ENCODE measurements at regions not wholly inside any gene's neighbourhood (a gene's known extent, or its start where the extent isn't known, plus 50 kb on each side); places are given as distances from the start of the nearest gene placed in this dataset.

- DNase-seq = no peak
Observed at GRCh38 chr2:6495466-6495865, 370.2 kb downstream of the CMPK2 start.

GRCh38 chr2:6496376-6496775 lies 369.3 kb downstream of the CMPK2 start:
- no peak for DNase-seq

- DNase-seq = no peak
Observed at GRCh38 chr2:6497048-6497447, 368.7 kb downstream of the CMPK2 start.

- no peak for DNase-seq
Observed at GRCh38 chr2:6498841-6499240, 366.9 kb downstream of the CMPK2 start.

GRCh38 chr2:6499691-6500090 lies 366.0 kb downstream of the CMPK2 start:
- no peak for DNase-seq

GRCh38 chr2:6506361-6506794 lies 359.3 kb downstream of the CMPK2 start:
- DNase-seq = no peak

GRCh38 chr2:6506859-6507258 lies 358.8 kb downstream of the CMPK2 start:
- no peak for DNase-seq

GRCh38 chr2:6510532-6510931 lies 355.2 kb downstream of the CMPK2 start:
- no peak for DNase-seq

- no peak for DNase-seq
Observed at GRCh38 chr2:6512589-6512988, 353.1 kb downstream of the CMPK2 start.

- DNase-seq = no peak
Observed at GRCh38 chr2:6516674-6517073, 349.0 kb downstream of the CMPK2 start.

- DNase-seq = no peak
Observed at GRCh38 chr2:6518361-6518760, 347.3 kb downstream of the CMPK2 start.

- no peak for DNase-seq
Observed at GRCh38 chr2:6523476-6523875, 342.2 kb downstream of the CMPK2 start.

- DNase-seq = peak; percentile 52
Observed at GRCh38 chr2:6524691-6525474, 340.8 kb downstream of the CMPK2 start.

GRCh38 chr2:6525475-6525964 lies 340.2 kb downstream of the CMPK2 start:
- no peak for DNase-seq

- peak; percentile 44 for DNase-seq
Observed at GRCh38 chr2:6526093-6526824, 339.4 kb downstream of the CMPK2 start.

- DNase-seq = no peak
Observed at GRCh38 chr2:6531304-6531703, 334.4 kb downstream of the CMPK2 start.

- no peak for DNase-seq
Observed at GRCh38 chr2:6535572-6535971, 330.1 kb downstream of the CMPK2 start.

GRCh38 chr2:6538607-6539006 lies 327.1 kb downstream of the CMPK2 start:
- no peak for DNase-seq

- no peak for DNase-seq
Observed at GRCh38 chr2:6545336-6545735, 320.4 kb downstream of the CMPK2 start.

GRCh38 chr2:6545795-6546194 lies 319.9 kb downstream of the CMPK2 start:
- DNase-seq = no peak

- no peak for DNase-seq
Observed at GRCh38 chr2:6554466-6554865, 311.2 kb downstream of the CMPK2 start.

- no peak for DNase-seq
Observed at GRCh38 chr2:6556755-6557154, 309.0 kb downstream of the CMPK2 start.

- no peak for DNase-seq
Observed at GRCh38 chr2:6557737-6558136, 308.0 kb downstream of the CMPK2 start.

GRCh38 chr2:6562771-6563170 lies 302.9 kb downstream of the CMPK2 start:
- no peak for DNase-seq
